ENCODE measurements at regions not wholly inside any gene's neighbourhood (a gene's known extent, or its start where the extent isn't known, plus 50 kb on each side); places are given as distances from the start of the nearest gene placed in this dataset.

GRCh38 chr12:111180426-111181142 lies 188.3 kb downstream of the PHETA1 start:
- TF ChIP-seq ZBTB20 (tag by site-specific recombination; IDR thresholded peaks at IDR 0.05) = peak; percentile 76
- no peak for TF ChIP-seq REST (tag by site-specific recombination; IDR thresholded peaks at IDR 0.05)
- TF ChIP-seq PRDM6 (tag by site-specific recombination; IDR thresholded peaks at IDR 0.05) = peak; percentile 85
- 0 out of 2 replicates have a peak, but pooled peaks have one; percentile 56 for TF ChIP-seq ZNF366 (tag by site-specific recombination; conservative IDR thresholded peaks at IDR 0.05)
- TF ChIP-seq ZBTB11 (tag by site-specific recombination; conservative IDR thresholded peaks at IDR 0.05; ENCODE audit: low read depth) = 0 out of 2 replicates have a peak, but pooled peaks have one; percentile 12
- TF ChIP-seq SETDB1 (IDR thresholded peaks at IDR 0.05; ENCODE audit: insufficient read length, low read length) = no peak
- no peak for TF ChIP-seq ZNF555 (tag by site-specific recombination; conservative IDR thresholded peaks at IDR 0.05)
- TF ChIP-seq PATZ1 (tag by site-specific recombination; IDR thresholded peaks at IDR 0.05) = no peak
- no peak for TF ChIP-seq TSHZ1 (tag by site-specific recombination; IDR thresholded peaks at IDR 0.05; ENCODE audit: borderline replicate concordance)
- Histone ChIP-seq H3K4me3 (ENCODE audit: low read depth, low read length) (no peak overlapping the region), H3K9me3 (ENCODE audit: control insufficient read depth, insufficient read depth, low read depth, low read length) (no peaks in the 10 kb centered on the region), H3K27ac (ENCODE audit: extremely low read depth, low read depth, low read length) (peak overlapping the region; percentile 40), H3K36me3 (ENCODE audit: control insufficient read depth in 2 of 2, insufficient read depth in 1 of 2, low read length in 2 of 2) (no peaks in the 10 kb centered on the region), H3K4me1 (ENCODE audit: control insufficient read depth, insufficient read depth, low read length) (peaks cover 14% of the 10 kb centered on the region)
- ChIA-PET CTCF (no interaction called here), POLR2A (no interaction called here)

All from HEK293 (cell line).